Muscle of leg (tissue), 3 donors: ENCODE measurements at regions not wholly inside any gene's neighbourhood (a gene's known extent, or its start where the extent isn't known, plus 50 kb on each side); places are given as distances from the start of the nearest gene placed in this dataset.
A peak's percentile ranks its signal among the peaks of the same experiment; 100 is the strongest.

Experiments
- DNase-seq: peaks from one replicate; pipeline ENCODE4 v3.0.0; 2013
- H3K27ac ChIP-seq: one replicate; pipeline ENCODE4 v1.5.1; 2013; ENCODE audit warnings: mild to moderate bottlenecking, low read length, control low read depth
- H3K27me3 ChIP-seq: one replicate; pipeline ENCODE4 v1.6.1; 2013; ENCODE audit warnings: low read length; ENCODE audit not compliant: control insufficient read depth, insufficient read depth
- H3K36me3 ChIP-seq: one replicate; pipeline ENCODE4 v1.6.1; 2013; ENCODE audit warnings: low read length; ENCODE audit not compliant: control insufficient read depth, insufficient read depth
- H3K4me1 ChIP-seq: one replicate; pipeline ENCODE4 v1.6.1; 2013; ENCODE audit warnings: low read length; ENCODE audit not compliant: control insufficient read depth, insufficient read depth
- H3K4me3 ChIP-seq: one replicate; pipeline ENCODE4 v1.5.1; 2013; ENCODE audit warnings: low read length, control low read depth
- H3K9me3 ChIP-seq: replicated peaks from 2 replicates; pipeline ENCODE4 v1.6.1; 2013; ENCODE audit warnings: low read depth, low read length; ENCODE audit not compliant: control insufficient read depth
- WGBS: methylation state at CpG from one replicate; pipeline ENCODE4 v1.1.5; 2013; ENCODE audit warnings: missing lambda C conversion rate; ENCODE audit not compliant: insufficient coverage; 5-methylcytosine and 5-hydroxymethylcytosine counted together

DNA sequence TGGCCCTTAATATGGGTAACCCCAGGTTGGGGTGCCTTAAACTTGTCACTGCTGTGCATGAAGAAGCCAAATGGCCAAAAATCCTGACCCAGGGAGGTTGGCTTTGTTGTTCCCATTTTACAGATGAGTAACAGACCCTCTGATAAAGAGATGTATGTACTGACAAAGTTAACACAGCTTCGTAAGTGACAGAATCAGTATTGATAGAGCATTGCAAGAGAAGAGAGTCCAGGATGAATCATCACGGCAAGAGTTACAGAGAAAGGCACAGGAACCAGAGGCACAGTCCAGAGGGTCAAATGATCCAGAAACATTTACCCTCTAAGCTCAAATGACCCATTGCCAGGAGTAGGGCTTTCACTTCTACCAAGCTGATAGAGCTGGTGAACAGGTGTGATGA lies 103.8 kb upstream of the SMC2 start:
- no peaks in the 10 kb centered on the region for H3K4me1 ChIP-seq
- no peak overlapping the region for H3K27ac ChIP-seq
- peak; percentile 35 for DNase-seq
- no peak overlapping the region for H3K4me3 ChIP-seq
- H3K27me3 ChIP-seq, result no peaks in the 10 kb centered on the region
- no peaks in the 10 kb centered on the region for H3K36me3 ChIP-seq
- no CpG with 5 or more reads among the region's 2 CpGs for WGBS
- H3K9me3 ChIP-seq, result no peaks in the 10 kb centered on the region

DNA sequence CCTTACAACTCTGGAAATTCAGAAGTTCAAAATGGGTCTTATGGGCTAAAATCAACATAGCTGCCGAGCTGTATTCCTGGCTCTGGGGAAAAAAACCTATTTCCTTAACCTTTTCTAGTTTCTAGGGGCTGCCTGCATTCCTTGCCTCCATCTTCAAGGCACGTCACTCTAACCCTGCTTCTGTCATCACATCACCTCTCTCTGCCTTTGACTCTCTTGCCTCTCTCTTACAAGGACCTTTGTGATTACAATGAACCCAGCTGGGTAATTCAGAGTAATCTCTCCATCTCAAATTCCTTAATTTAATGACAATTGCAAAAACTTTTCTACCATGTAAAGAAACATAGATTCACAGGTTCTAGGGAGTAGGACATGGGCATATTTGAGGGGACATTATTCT lies 103.1 kb upstream of the SMC2 start:
- no peaks in the 10 kb centered on the region for H3K36me3 ChIP-seq
- no peak overlapping the region for H3K27ac ChIP-seq
- 39% methylated on average over 2 of the region's 2 CpGs for WGBS
- no peak overlapping the region for H3K4me3 ChIP-seq
- H3K27me3 ChIP-seq, result no peaks in the 10 kb centered on the region
- no peaks in the 10 kb centered on the region for H3K4me1 ChIP-seq
- H3K9me3 ChIP-seq, result no peaks in the 10 kb centered on the region
- DNase-seq, result no peak

DNA sequence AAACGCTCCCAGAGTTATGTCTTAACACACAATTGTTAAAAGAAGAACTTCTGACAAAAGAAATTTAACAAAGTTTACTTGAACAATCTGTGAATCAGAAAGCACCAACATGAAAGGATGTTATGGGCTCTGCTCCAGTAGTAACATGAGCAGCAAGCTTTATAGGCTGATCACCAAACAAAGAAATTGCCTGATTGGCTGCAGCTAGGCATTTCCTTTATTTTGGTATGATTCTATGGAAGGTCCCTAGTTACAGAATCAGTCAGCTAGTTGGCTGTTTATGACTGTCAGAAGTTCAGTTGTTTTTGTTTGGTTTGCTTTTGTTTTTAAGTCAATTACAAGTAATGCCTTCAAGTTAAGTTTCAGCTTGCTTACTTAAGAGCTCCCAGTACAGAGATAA lies 102.4 kb upstream of the SMC2 start:
- Histone ChIP-seq H3K27ac (no peak overlapping the region), H3K4me3 (no peak overlapping the region), H3K9me3 (no peaks in the 10 kb centered on the region), H3K27me3 (no peaks in the 10 kb centered on the region), H3K4me1 (no peaks in the 10 kb centered on the region), H3K36me3 (no peaks in the 10 kb centered on the region)
- WGBS, result no CpG with 5 or more reads among the region's 1 CpG
- DNase-seq, result peak; percentile 68

DNA sequence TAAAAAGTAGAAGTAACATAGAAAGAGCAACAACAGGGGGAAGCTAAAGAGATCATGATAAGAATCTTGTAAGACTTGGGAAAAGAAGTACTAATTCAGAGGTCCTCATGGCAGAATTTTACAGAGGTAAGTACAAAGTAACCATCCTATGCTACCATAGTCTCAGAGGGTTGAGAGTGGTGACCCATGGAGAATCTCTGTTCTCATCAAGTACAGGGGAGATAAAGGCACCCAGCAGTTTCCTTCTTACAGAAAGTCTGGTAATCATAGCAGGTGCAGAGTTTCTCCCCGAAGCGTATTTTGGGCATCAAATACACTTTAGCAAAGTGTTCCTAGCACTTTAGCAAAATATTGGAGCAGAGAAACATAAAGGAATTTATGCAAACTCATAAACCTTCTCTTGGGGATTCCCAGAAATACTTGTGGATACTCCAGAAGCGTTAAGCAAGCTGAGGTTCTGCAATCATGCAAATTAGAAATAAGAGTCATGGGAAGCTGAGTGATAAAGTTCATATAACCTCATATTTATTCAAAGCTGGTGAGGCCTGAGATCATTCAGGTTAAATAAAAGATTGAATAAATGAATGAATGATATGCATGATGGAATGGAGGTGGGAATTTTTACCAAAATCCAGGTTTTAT lies 101.0 kb upstream of the SMC2 start:
- Histone ChIP-seq H3K9me3 (no peaks in the 10 kb centered on the region), H3K27ac (no peak overlapping the region), H3K4me3 (no peak overlapping the region), H3K36me3 (no peaks in the 10 kb centered on the region), H3K27me3 (no peaks in the 10 kb centered on the region), H3K4me1 (no peaks in the 10 kb centered on the region)
- no CpG with 5 or more reads among the region's 3 CpGs for WGBS
- DNase-seq, result peak; percentile 25

DNA sequence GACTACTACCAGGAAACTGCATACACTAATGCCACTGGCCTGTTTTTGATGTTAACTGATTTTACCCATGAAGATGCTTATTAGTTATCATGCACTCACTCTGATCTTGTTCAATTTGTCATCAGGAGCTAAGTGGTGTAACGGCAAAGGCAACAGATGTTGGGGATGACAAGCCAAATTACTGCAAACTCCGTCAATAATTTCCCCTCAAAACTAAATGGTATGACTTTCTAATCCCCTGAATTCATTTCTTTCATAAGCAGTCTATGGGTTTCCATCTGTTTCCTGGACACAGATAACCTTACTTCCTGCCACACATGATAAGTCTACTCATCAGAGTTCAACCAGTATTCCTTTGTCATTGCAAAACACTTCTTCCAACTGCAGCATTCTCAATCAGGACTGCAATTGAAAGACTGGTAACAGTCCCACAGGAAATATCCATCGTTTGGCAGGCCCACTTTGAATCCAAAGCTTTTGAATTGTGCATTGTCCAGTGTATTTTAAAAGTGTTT lies 96.2 kb upstream of the SMC2 start:
- H3K27me3 ChIP-seq, result no peaks in the 10 kb centered on the region
- H3K27ac ChIP-seq, result no peak overlapping the region
- H3K36me3 ChIP-seq, result no peaks in the 10 kb centered on the region
- WGBS, result 71% methylated on average over 1 of the region's 3 CpGs
- H3K4me1 ChIP-seq, result no peaks in the 10 kb centered on the region
- no peak overlapping the region for H3K4me3 ChIP-seq
- DNase-seq, result peak; percentile 10
- peaks cover 6% of the 10 kb centered on the region for H3K9me3 ChIP-seq

DNA sequence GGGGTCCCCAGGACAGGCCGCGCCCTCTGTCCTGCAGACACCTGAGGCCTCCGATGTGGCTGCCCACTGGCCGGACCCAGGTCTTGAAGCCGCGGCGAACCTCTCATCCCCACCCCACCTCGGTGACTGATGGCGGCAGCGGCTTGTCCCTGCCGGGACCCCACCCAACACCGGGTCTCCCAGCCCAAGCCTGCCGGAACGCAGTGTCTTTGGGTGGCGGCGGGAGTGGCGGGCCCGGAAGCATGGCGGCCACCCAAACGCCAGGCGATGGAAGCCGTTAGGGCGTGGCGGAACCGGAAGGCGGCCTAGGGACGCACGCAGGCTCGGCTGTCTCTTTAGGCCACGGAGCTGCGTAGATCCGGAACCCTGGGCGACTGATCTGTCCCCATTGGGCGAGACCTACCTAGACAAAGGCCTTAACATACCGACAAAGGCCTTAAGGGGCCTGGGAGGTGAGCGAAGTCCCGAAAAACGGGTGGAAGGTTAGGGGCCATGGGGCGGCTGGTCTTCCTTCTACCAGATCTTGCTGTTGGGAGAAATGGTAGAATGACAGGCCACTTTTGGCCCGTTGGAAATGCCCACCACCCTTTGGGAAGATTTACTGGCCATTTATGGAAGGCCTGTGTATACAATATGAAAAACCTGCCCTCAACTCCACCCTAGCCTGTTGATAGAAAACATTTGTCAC lies 94.6 kb upstream of the SMC2 start:
- no peak overlapping the region for H3K27ac ChIP-seq
- H3K9me3 ChIP-seq, result peaks cover 6% of the 10 kb centered on the region
- DNase-seq, result no peak
- H3K27me3 ChIP-seq, result no peaks in the 10 kb centered on the region
- WGBS, result 97% methylated on average over 28 of the region's 40 CpGs
- H3K4me1 ChIP-seq, result no peaks in the 10 kb centered on the region
- no peak overlapping the region for H3K4me3 ChIP-seq
- H3K36me3 ChIP-seq, result no peaks in the 10 kb centered on the region

DNA sequence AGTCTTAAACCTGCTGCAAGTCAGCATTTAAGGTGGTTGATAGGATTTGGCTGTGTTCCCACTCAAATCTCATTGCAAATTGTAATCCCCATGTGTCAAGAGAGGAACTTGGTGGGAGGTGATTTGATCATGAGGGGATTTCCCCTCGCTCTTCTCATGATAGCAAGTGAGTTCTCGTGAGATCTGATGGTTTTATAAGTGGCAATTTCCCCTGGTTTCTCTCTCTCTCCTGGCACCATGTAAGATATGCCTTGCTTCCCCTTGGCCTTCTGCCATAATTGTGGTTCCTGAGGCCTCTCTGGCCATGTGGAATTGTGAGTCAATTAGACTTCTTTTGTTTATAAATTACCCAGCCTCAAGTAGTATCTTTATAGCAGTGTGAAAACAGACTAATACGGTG lies 84.3 kb upstream of the SMC2 start:
- H3K4me1 ChIP-seq, result no peaks in the 10 kb centered on the region
- no peak overlapping the region for H3K27ac ChIP-seq
- no CpG with 5 or more reads among the region's 3 CpGs for WGBS
- H3K27me3 ChIP-seq, result no peaks in the 10 kb centered on the region
- no peak overlapping the region for H3K4me3 ChIP-seq
- H3K9me3 ChIP-seq, result no peaks in the 10 kb centered on the region
- H3K36me3 ChIP-seq, result no peaks in the 10 kb centered on the region
- DNase-seq, result no peak

DNA sequence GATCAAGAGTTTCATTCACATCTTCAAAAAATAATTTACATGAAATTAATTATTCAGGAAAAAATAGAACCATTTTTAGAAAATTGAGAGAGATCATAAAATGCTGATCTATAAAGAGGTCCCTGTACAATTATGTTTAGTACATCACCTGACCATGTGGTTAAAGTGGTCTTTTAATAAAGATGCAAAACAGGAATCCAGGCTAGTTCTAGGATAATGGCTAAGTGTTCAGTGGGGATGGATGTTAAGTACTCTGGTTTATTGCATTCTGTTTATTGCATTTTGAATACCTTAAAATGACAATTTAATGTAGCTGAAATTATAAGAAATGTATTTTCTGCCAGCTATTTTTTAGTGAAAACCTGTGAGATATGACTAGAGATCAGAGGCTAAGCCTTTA lies 72.0 kb upstream of the SMC2 start:
- no peaks in the 10 kb centered on the region for H3K9me3 ChIP-seq
- no peaks in the 10 kb centered on the region for H3K27me3 ChIP-seq
- H3K4me3 ChIP-seq, result no peak overlapping the region
- no peak overlapping the region for H3K27ac ChIP-seq
- no peaks in the 10 kb centered on the region for H3K4me1 ChIP-seq
- no peak for DNase-seq
- H3K36me3 ChIP-seq, result no peaks in the 10 kb centered on the region

DNA sequence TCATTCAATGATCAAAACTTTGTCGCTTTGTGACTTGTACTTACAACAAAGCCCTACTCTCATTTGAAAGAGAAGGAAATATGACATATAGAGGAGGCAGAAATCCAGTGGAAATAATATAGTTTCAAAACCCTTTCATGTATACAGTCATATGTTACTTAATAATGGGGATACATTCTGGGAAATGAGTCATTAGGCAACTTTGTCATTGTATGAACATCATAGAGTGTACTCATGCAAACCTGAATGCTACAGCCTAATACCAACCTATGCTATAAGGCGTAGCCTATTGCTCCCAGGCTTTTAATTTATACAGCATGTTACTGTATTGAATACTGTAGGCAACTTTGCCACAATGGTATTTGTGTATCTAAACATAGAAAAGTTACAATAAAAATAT lies 69.0 kb upstream of the SMC2 start:
- H3K27ac ChIP-seq, result no peak overlapping the region
- no peaks in the 10 kb centered on the region for H3K27me3 ChIP-seq
- no peak overlapping the region for H3K4me3 ChIP-seq
- no peak for DNase-seq
- no peaks in the 10 kb centered on the region for H3K4me1 ChIP-seq
- WGBS, result no CpG with 5 or more reads among the region's 2 CpGs
- H3K9me3 ChIP-seq, result no peaks in the 10 kb centered on the region
- H3K36me3 ChIP-seq, result no peaks in the 10 kb centered on the region

DNA sequence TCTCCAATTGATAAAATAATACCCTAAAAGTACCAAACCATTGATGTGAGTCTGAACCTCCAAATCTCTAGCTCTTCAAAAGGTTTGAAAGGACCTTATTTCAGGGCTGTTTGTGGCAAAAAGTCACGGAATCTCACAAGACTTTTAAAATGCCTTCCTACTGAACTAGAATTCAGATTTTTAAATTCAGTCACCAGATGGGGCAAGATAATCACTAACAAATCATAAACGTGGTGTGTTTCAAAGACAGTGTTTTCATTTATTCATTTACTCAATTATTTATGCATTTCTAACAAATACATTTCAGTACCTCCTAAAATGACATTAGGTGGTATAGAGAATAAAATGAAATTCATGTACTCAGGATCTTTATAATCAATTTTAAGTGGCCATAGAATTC lies 68.2 kb upstream of the SMC2 start:
- Histone ChIP-seq H3K9me3 (no peaks in the 10 kb centered on the region), H3K4me3 (no peak overlapping the region), H3K27me3 (no peaks in the 10 kb centered on the region), H3K4me1 (no peaks in the 10 kb centered on the region), H3K27ac (no peak overlapping the region), H3K36me3 (no peaks in the 10 kb centered on the region)
- DNase-seq, result peak; percentile 7
- 80% methylated on average over 1 of the region's 2 CpGs for WGBS
